Astrocyte of the spinal cord (primary cell): ENCODE measurements at regions not wholly inside any gene's neighbourhood (a gene's known extent, or its start where the extent isn't known, plus 50 kb on each side); places are given as distances from the start of the nearest gene placed in this dataset.

Experiments used
- DNase-seq: peaks from one replicate; pipeline ENCODE4 v3.0.0; 2011; ENCODE audit warnings: low read depth, low spot score
- H3K4me3 ChIP-seq: 2 replicates; pipeline ENCODE4 v1.5.1; 2011; ENCODE audit warnings: low read depth, mild to moderate bottlenecking, low read length, moderate library complexity
- in situ Hi-C: cut with HindIII; loops from 2 replicates; pipeline ENCODE4 v1.10.0; 2017; ENCODE audit warnings: low sequenced_read_pairs
- TF ChIP-seq, protein P1 (sequence below): IDR thresholded peaks from 2 replicates; pipeline ENCODE4 v1.5.1; 2012; ENCODE audit warnings: low read depth, mild to moderate bottlenecking, low read length, inconsistent platforms

DNA sequence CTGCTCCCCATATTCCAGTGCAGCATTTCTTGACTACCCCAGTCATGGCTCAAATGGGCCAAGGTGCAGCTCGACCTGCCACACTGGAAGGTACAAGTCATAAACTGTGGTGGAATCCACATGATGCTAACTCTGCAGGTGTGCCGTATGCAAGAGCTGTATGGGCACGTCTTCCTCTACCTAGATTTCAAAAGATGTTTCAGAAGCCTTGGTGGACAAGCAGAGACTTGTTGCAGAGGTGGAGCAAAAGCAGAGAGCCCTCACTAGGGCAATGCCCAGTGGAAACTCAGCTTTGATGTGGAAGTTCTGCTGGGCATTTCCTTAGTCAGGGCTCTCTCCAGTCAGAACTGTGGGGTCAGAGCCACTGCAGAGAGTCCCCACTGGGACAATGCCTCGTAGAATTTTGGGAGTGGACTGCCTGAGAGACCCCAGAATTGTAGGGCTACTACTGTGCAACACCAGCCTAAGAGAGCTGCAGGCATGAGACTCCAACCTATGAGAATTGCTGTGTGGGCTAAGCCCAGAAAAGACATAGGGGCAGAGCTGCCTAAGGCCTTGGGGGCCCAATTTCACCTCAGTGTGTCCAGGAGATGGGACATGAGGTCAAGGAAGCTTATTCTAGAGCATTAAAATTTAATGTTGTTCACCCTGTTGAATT lies 65.7 kb downstream of the BEX3 start:
- in situ Hi-C loops: no loop called here
- no peak for DNase-seq
- no peak overlapping the region for H3K4me3 ChIP-seq
- TF ChIP-seq, protein P1, sequence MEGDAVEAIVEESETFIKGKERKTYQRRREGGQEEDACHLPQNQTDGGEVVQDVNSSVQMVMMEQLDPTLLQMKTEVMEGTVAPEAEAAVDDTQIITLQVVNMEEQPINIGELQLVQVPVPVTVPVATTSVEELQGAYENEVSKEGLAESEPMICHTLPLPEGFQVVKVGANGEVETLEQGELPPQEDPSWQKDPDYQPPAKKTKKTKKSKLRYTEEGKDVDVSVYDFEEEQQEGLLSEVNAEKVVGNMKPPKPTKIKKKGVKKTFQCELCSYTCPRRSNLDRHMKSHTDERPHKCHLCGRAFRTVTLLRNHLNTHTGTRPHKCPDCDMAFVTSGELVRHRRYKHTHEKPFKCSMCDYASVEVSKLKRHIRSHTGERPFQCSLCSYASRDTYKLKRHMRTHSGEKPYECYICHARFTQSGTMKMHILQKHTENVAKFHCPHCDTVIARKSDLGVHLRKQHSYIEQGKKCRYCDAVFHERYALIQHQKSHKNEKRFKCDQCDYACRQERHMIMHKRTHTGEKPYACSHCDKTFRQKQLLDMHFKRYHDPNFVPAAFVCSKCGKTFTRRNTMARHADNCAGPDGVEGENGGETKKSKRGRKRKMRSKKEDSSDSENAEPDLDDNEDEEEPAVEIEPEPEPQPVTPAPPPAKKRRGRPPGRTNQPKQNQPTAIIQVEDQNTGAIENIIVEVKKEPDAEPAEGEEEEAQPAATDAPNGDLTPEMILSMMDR: no peak

DNA sequence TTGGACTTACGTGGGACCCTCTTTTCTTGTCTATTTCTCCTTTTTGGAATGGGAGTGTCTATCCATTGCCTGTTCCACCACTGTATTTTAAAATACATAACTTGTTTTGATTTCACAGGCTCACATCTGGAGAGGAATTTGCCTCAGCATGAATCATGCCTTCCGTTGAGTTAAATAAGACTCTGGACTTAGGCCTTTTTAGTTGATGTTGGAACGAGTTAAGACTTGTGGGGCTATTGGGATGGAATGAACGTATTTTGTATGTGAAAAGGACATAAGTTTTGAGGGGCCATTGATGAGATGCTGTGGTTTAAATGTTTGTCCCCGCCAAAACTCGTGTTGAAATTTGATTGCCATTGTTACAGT lies 66.2 kb downstream of the BEX3 start:
- DNase-seq: peak; percentile 77
- no peak overlapping the region for H3K4me3 ChIP-seq
- TF ChIP-seq, protein P1: no peak
- in situ Hi-C loops: no loop called here

DNA sequence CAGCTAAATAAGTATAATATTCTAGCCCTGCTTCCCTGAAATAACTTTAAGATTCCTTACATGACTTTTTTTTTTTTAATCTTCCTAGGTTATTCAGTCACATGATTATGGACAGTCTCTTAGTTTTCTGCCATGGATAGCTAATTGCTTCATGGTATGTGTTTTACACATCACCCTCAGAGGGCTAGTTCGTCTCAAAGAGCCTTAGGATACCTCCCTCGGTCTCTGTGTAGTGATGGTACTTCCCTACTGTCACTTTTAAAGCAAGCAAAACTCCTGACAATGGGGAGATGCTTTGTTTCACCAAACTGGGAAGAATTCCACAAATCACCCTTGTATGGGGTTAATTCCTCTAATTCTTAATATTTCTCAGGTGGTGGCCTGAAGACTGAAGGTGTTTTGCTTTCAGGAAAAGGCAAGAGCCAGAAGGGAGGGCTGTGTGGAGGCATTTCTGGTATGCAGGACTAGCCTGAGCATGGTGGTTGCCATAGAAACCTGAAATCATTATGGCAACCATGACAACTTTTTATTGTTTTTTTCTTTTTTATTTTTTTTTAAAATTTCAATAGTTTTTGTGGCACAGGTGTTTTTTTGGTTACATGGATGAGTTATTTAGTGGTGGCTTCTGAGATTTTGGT lies 70.4 kb downstream of the BEX3 start:
- TF ChIP-seq, protein P1: no peak
- in situ Hi-C loops: no loop called here
- no peak overlapping the region for H3K4me3 ChIP-seq
- DNase-seq: peak; percentile 33
